Left ventricle myocardium inferior (tissue), 1 donor: ENCODE measurements at regions not wholly inside any gene's neighbourhood (a gene's known extent, or its start where the extent isn't known, plus 50 kb on each side); places are given as distances from the start of the nearest gene placed in this dataset.

Experiments used
- DNase-seq: peaks from one replicate; pipeline ENCODE4 v3.0.0-alpha.2; 2020
- H3K27ac ChIP-seq: fragments of 200-600 bp; replicated peaks from 2 replicates; pipeline ENCODE4 v1.8.0; 2021
- H3K27me3 ChIP-seq: fragments of 200-600 bp; 2 replicates; pipeline ENCODE4 v1.8.0; 2021; ENCODE audit warnings: low read depth
- H3K36me3 ChIP-seq: fragments of 200-600 bp; 2 replicates; pipeline ENCODE4 v1.8.0; 2021
- H3K4me1 ChIP-seq: fragments of 200-600 bp; 2 replicates; pipeline ENCODE4 v1.8.0; 2021
- H3K4me3 ChIP-seq: fragments of 200-600 bp; 2 replicates; pipeline ENCODE4 v1.8.0; 2021; ENCODE audit warnings: mild to moderate bottlenecking, moderate library complexity
- H3K9me3 ChIP-seq: fragments of 200-600 bp; replicated peaks from 2 replicates; pipeline ENCODE4 v1.8.0; 2021
- CTCF ChIP-seq: fragments of 200-600 bp; IDR thresholded peaks from 2 replicates; pipeline ENCODE4 v1.8.0; 2021; ENCODE audit warnings: antibody characterized with exemption, mild to moderate bottlenecking, borderline replicate concordance
- intact Hi-C: fragments of 100-400 bp; cut with micrococcal nuclease; formaldehyde crosslinking; loops from one replicate; pipeline ENCODE4 v1.11.0; 2022
- donor health status: DM: no; HTN: yes; CAD: no; lungs with severe emphysema.

DNA sequence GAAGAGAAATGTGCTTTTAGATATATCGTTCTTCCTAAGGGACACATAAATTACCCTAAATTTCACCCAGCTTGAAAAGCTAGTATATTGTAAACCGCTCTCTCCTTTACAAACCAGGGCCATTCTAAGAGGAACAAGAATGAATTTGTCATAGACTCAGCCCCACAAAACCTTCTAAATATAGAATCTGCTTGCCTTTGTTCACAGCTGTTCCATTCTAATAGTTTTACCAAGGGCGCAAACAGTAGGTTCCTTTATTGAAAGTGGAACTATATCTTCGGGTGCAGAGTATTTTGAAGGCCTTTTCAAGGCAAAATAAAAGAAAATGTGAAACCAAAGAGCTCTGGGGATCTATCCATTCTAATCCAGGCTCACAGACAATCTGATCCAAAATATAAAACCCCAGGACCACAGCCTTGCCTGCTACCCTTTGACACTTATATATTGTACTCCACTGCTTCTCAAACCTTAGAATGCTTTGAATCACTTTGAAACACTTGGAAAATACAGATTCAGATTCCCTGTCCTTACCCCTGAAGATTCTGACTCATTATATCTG is 316.8 kb downstream of the PAX3 start:
- no peak overlapping the region for H3K27ac ChIP-seq
- H3K9me3 ChIP-seq = no peaks in the 10 kb centered on the region
- peaks cover 7% of the 10 kb centered on the region for H3K27me3 ChIP-seq
- no peak overlapping the region for H3K4me3 ChIP-seq
- H3K36me3 ChIP-seq = no peaks in the 10 kb centered on the region
- intact Hi-C loops = no loop called here
- no peaks in the 10 kb centered on the region for H3K4me1 ChIP-seq
- DNase-seq = no peak
- no peak for TF ChIP-seq CTCF

DNA sequence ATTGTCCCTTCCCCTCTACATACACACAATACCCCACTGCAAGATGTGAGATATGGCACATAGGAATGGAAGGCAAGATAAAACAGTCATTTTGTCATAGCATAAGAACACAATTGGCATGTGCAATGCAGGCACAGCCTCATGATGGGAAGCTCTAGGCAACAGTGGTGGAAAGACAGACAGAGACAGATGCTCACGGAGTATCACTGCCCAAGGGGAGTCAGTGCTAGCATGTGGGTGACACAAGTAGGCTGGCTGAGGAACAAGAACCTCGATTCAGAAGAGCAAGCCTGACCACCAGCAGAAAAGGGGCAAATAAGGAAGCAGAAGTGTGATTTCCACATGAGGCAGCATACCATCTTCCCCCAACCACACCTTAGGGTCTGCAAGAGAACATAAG is 323.6 kb downstream of the PAX3 start:
- Histone ChIP-seq H3K4me1 (no peaks in the 10 kb centered on the region), H3K9me3 (no peaks in the 10 kb centered on the region), H3K27ac (no peak overlapping the region), H3K27me3 (peaks cover 59% of the 10 kb centered on the region), H3K36me3 (no peaks in the 10 kb centered on the region), H3K4me3 (no peak overlapping the region)
- intact Hi-C loops = no loop called here
- TF ChIP-seq CTCF = no peak
- no peak for DNase-seq

- H3K27me3 ChIP-seq = peaks cover 62% of the 10 kb centered on the region
- intact Hi-C loops = no loop called here
- TF ChIP-seq CTCF = no peak
Observed at GRCh38 chr2:221973902-221974301, 324.9 kb downstream of the PAX3 start.

GRCh38 chr2:221973502-221973901 is 325.3 kb downstream of the PAX3 start:
- intact Hi-C loops = no loop called here
- no peak overlapping the region for H3K4me3 ChIP-seq
- no peaks in the 10 kb centered on the region for H3K4me1 ChIP-seq
- no peaks in the 10 kb centered on the region for H3K9me3 ChIP-seq
- DNase-seq = no peak
- H3K27ac ChIP-seq = no peak overlapping the region
- no peaks in the 10 kb centered on the region for H3K36me3 ChIP-seq
- TF ChIP-seq CTCF = no peak
- H3K27me3 ChIP-seq = peaks cover 62% of the 10 kb centered on the region

More at GRCh38 chr2:221973902-221974301, 324.9 kb downstream of the PAX3 start:
- no peaks in the 10 kb centered on the region for H3K9me3 ChIP-seq
- H3K36me3 ChIP-seq = no peaks in the 10 kb centered on the region
- no peak overlapping the region for H3K4me3 ChIP-seq
- H3K27ac ChIP-seq = no peak overlapping the region
- no peak for DNase-seq
- no peaks in the 10 kb centered on the region for H3K4me1 ChIP-seq

DNA sequence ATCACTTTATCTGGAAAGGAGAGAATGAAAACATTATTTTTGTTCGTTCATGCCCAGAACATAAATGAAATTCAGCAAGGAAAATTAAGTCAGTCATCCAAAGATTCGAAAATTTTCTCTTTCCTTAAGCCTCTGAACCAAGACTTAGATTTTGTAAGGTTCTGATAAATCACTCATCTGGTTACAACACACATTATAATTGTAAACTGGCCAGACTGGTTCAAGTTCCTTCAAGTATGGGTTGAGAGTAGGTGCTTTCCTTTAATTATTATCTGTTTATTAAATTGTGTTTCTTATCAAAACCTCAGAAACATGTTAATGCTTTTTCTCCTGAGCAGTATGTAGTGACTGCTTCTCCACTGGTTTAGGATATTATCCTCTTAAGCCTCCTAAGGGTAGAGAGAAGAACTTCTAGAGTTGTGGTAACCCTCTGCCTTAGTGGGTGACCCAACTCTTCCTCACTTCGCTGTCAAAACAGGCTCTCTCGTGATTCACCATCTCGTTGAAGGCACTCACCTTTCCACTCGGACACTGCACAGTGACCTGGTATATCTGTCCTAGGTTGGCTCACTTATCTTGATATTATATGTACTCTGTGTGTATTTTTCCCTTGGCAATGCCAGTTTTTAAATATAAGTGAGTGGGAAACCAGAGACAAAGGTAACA is 325.9 kb downstream of the PAX3 start:
- H3K36me3 ChIP-seq = no peaks in the 10 kb centered on the region
- no peaks in the 10 kb centered on the region for H3K9me3 ChIP-seq
- intact Hi-C loops = no loop called here
- DNase-seq = no peak
- no peaks in the 10 kb centered on the region for H3K4me1 ChIP-seq
- no peak for TF ChIP-seq CTCF
- no peak overlapping the region for H3K4me3 ChIP-seq
- peaks cover 62% of the 10 kb centered on the region for H3K27me3 ChIP-seq
- no peak overlapping the region for H3K27ac ChIP-seq
